ENCODE measurements at regions not wholly inside any gene's neighbourhood (a gene's known extent, or its start where the extent isn't known, plus 50 kb on each side); places are given as distances from the start of the nearest gene placed in this dataset.

- peak; percentile 18 to 19 for DNase-seq (ENCODE audit: low read depth in 2 of 2)
These were observed 334.5 kb downstream of the SMAD2 start for GRCh38 chr18:47595831-47596501.

- no peak for DNase-seq (ENCODE audit: low read depth in 2 of 2)
These were observed 335.8 kb downstream of the SMAD2 start for GRCh38 chr18:47594621-47595086.

GRCh38 chr18:47593744-47594472, 336.6 kb downstream of the SMAD2 start:
- no peak for DNase-seq (ENCODE audit: low read depth in 2 of 2)

GRCh38 chr18:47591429-47591828, 339.0 kb downstream of the SMAD2 start:
- DNase-seq (ENCODE audit: low read depth in 2 of 2): no peak

- no peak for DNase-seq (ENCODE audit: low read depth in 2 of 2)
These were observed 336.1 kb upstream of the SKOR2 start for GRCh38 chr18:47587587-47587986.

GRCh38 chr18:47586418-47587070, 335.1 kb upstream of the SKOR2 start:
- DNase-seq (ENCODE audit: low read depth in 2 of 2): no peak

GRCh38 chr18:47585914-47586313, 334.5 kb upstream of the SKOR2 start:
- no peak for DNase-seq (ENCODE audit: low read depth in 2 of 2)

GRCh38 chr18:47585136-47585535, 333.7 kb upstream of the SKOR2 start:
- no peak for DNase-seq (ENCODE audit: low read depth in 2 of 2)

GRCh38 chr18:47582093-47582492, 330.6 kb upstream of the SKOR2 start:
- DNase-seq (ENCODE audit: low read depth in 2 of 2): no peak

- no peak for DNase-seq (ENCODE audit: low read depth in 2 of 2)
These were observed 326.1 kb upstream of the SKOR2 start for GRCh38 chr18:47577520-47577919.

- no peak for DNase-seq (ENCODE audit: low read depth in 2 of 2)
These were observed 323.5 kb upstream of the SKOR2 start for GRCh38 chr18:47574966-47575365.

- no peak for DNase-seq (ENCODE audit: low read depth in 2 of 2)
These were observed 320.5 kb upstream of the SKOR2 start for GRCh38 chr18:47571957-47572356.

- no peak for DNase-seq (ENCODE audit: low read depth in 2 of 2)
These were observed 315.3 kb upstream of the SKOR2 start for GRCh38 chr18:47566809-47567208.

- DNase-seq (ENCODE audit: low read depth in 2 of 2): no peak
These were observed 309.6 kb upstream of the SKOR2 start for GRCh38 chr18:47560723-47561715.

- DNase-seq (ENCODE audit: low read depth in 2 of 2): no peak
These were observed 306.8 kb upstream of the SKOR2 start for GRCh38 chr18:47558110-47558750.

- DNase-seq (ENCODE audit: low read depth in 2 of 2): no peak
These were observed 305.7 kb upstream of the SKOR2 start for GRCh38 chr18:47557160-47557559.

GRCh38 chr18:47552783-47553182, 301.3 kb upstream of the SKOR2 start:
- no peak for DNase-seq (ENCODE audit: low read depth in 2 of 2)

- DNase-seq (ENCODE audit: low read depth in 2 of 2): no peak
These were observed 299.2 kb upstream of the SKOR2 start for GRCh38 chr18:47550611-47551010.

GRCh38 chr18:47549021-47549540, 297.6 kb upstream of the SKOR2 start:
- DNase-seq (ENCODE audit: low read depth in 2 of 2): no peak

- no peak for DNase-seq (ENCODE audit: low read depth in 2 of 2)
These were observed 296.2 kb upstream of the SKOR2 start for GRCh38 chr18:47547539-47548202.
